GM20431 (cell line): ENCODE measurements at regions not wholly inside any gene's neighbourhood (a gene's known extent, or its start where the extent isn't known, plus 50 kb on each side); places are given as distances from the start of the nearest gene placed in this dataset.
"Not testable (repeated sequence)": the region's sequence is repeated elsewhere in the genome, so short reads cannot be mapped to it uniquely, and the experiment has no call there.

Experiments
- in situ Hi-C: fragments of 300-500 bp; cut with MseI, MboI; formaldehyde crosslinking; loops from one replicate; pipeline ENCODE4 v1.15.0; 2020; ENCODE audit warnings: low sequenced_read_pairs; ENCODE audit not compliant: unreplicated experiment

GRCh38 chr1:157302724-157303123 lies 164.5 kb upstream of the ETV3 start:
- in situ Hi-C loops, result no loop called here

- in situ Hi-C loops, result no loop called here
Observed at GRCh38 chr1:157302199-157302497, 164.0 kb upstream of the ETV3 start.

GRCh38 chr1:157301477-157302198 lies 163.4 kb upstream of the ETV3 start:
- in situ Hi-C loops, result no loop called here

GRCh38 chr1:157294387-157295145 lies 156.4 kb upstream of the ETV3 start:
- in situ Hi-C loops, result not testable (repeated sequence)

GRCh38 chr1:157292809-157293564 lies 154.8 kb upstream of the ETV3 start:
- in situ Hi-C loops, result no loop called here

GRCh38 chr1:157292302-157292701 lies 154.1 kb upstream of the ETV3 start:
- in situ Hi-C loops, result no loop called here

GRCh38 chr1:157291083-157291482 lies 152.9 kb upstream of the ETV3 start:
- in situ Hi-C loops, result no loop called here

- in situ Hi-C loops, result no loop called here
Observed at GRCh38 chr1:157289424-157290105, 151.4 kb upstream of the ETV3 start.

GRCh38 chr1:157288996-157289395 lies 150.8 kb upstream of the ETV3 start:
- in situ Hi-C loops, result no loop called here

GRCh38 chr1:157288492-157288891 lies 150.3 kb upstream of the ETV3 start:
- in situ Hi-C loops, result no loop called here

- in situ Hi-C loops, result no loop called here
Observed at GRCh38 chr1:157288006-157288405, 149.8 kb upstream of the ETV3 start.

- in situ Hi-C loops, result no loop called here
Observed at GRCh38 chr1:157287462-157287861, 149.3 kb upstream of the ETV3 start.

- in situ Hi-C loops, result no loop called here
Observed at GRCh38 chr1:157286646-157287420, 148.6 kb upstream of the ETV3 start.

GRCh38 chr1:157286096-157286495 lies 147.9 kb upstream of the ETV3 start:
- in situ Hi-C loops, result no loop called here

GRCh38 chr1:157284451-157284850 lies 146.3 kb upstream of the ETV3 start:
- in situ Hi-C loops, result no loop called here

- in situ Hi-C loops, result no loop called here
Observed at GRCh38 chr1:157279802-157280140, 141.6 kb upstream of the ETV3 start.

- in situ Hi-C loops, result no loop called here
Observed at GRCh38 chr1:157279138-157279801, 141.1 kb upstream of the ETV3 start.

- in situ Hi-C loops, result no loop called here
Observed at GRCh38 chr1:157278383-157279137, 140.4 kb upstream of the ETV3 start.

GRCh38 chr1:157277913-157278312 lies 139.7 kb upstream of the ETV3 start:
- in situ Hi-C loops, result no loop called here
